Mucosa of descending colon (tissue), 3 donors: ENCODE measurements at regions not wholly inside any gene's neighbourhood (a gene's known extent, or its start where the extent isn't known, plus 50 kb on each side); places are given as distances from the start of the nearest gene placed in this dataset.

Source experiments
- ATAC-seq: fragments of 200-7000 bp; cut with Tn5 transposase; one replicate; pipeline ENCODE4 v1.9.1; 2020; ENCODE audit warnings: mild to moderate bottlenecking, moderate library complexity
- DNase-seq, 3 donors: peaks; one replicate each; pipeline ENCODE4 v3.0.0-alpha.2; 2020
- H3K36me3 ChIP-seq: fragments of 200-600 bp; one replicate; pipeline ENCODE4 v1.8.0; 2021; ENCODE audit warnings: low read depth, mild to moderate bottlenecking
- H3K4me1 ChIP-seq: fragments of 200-600 bp; one replicate; pipeline ENCODE4 v1.8.0; 2021; ENCODE audit warnings: low read depth, mild to moderate bottlenecking
- H3K4me3 ChIP-seq: fragments of 200-600 bp; one replicate; pipeline ENCODE4 v1.8.0; 2021; ENCODE audit warnings: mild to moderate bottlenecking
- H3K9me3 ChIP-seq: fragments of 200-600 bp; one replicate; pipeline ENCODE4 v1.8.0; 2021; ENCODE audit warnings: mild to moderate bottlenecking
- intact Hi-C, 2 donors: fragments of 100-400 bp; cut with DNase I in 1 of 2; cut with micrococcal nuclease in 1 of 2; formaldehyde crosslinking; loops; one replicate each; pipeline versions ENCODE4 v1.11.0 to v1.11.1; 2022; cut with DNase I, micrococcal nuclease
- TF ChIP-seq, protein P1 (sequence below): fragments of 200-600 bp; IDR thresholded peaks from one replicate; pipeline ENCODE4 v1.8.0; 2022; ENCODE audit warnings: antibody characterized with exemption, mild to moderate bottlenecking
- donor health status: DM: no; HTN: no; CAD: no; lungs with moderate emphysema.
- donor health status: DM: no; HTN: no; CAD: no.
- donor health status: DM: no; HTN: yes; CAD: no.

DNA sequence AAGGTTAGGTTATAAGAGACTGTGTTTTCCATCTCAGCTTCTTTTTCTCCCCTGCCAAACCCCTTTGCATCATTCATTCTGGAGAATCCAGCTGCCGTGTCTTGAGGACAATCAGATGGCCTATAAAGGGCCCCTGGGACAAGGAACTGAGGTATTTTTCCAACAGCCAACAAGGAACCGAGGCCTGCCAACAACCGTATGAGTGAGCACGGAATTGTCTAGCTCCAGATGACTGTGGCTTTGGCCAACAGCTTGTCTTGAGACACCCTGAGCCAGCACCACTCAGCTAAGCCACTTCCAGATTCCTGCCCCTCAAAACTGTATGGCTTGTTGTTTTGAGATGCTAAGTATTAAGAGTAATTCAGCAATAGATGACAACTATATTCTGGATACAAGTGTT is 433.7 kb upstream of the HSF2 start:
- TF ChIP-seq, protein P1, sequence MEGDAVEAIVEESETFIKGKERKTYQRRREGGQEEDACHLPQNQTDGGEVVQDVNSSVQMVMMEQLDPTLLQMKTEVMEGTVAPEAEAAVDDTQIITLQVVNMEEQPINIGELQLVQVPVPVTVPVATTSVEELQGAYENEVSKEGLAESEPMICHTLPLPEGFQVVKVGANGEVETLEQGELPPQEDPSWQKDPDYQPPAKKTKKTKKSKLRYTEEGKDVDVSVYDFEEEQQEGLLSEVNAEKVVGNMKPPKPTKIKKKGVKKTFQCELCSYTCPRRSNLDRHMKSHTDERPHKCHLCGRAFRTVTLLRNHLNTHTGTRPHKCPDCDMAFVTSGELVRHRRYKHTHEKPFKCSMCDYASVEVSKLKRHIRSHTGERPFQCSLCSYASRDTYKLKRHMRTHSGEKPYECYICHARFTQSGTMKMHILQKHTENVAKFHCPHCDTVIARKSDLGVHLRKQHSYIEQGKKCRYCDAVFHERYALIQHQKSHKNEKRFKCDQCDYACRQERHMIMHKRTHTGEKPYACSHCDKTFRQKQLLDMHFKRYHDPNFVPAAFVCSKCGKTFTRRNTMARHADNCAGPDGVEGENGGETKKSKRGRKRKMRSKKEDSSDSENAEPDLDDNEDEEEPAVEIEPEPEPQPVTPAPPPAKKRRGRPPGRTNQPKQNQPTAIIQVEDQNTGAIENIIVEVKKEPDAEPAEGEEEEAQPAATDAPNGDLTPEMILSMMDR = no peak
- H3K4me3 ChIP-seq = no peak overlapping the region
- no peaks in the 10 kb centered on the region for H3K36me3 ChIP-seq
- ATAC-seq (no peak), DNase-seq (no peak)
- intact Hi-C loops = no loop called here
- H3K4me1 ChIP-seq = no peaks in the 10 kb centered on the region
- no peaks in the 10 kb centered on the region for H3K9me3 ChIP-seq

DNA sequence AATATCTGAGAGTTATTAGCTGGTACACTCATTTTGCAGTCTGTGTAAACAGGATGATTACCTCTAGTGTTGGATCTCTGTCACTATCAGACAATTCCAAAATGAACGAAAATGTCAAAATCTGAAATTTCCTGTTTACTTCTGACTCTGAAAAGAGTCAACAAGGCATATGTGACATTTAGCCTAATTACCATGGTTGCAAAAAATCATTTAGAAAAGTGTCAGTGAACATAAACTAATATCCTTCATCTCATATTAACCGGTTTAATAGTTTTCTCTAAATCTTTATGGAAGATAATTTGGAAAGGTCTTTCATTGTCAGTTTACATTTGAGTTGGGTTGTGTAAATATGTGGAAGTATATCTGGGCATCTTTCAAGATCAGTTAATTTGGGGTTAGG is 431.8 kb upstream of the HSF2 start:
- Histone ChIP-seq H3K4me3 (no peak overlapping the region), H3K9me3 (no peaks in the 10 kb centered on the region), H3K36me3 (no peaks in the 10 kb centered on the region), H3K4me1 (no peaks in the 10 kb centered on the region)
- intact Hi-C loops = no loop called here
- DNase-seq = no peak
- TF ChIP-seq, protein P1 = no peak
- no peak for ATAC-seq

DNA sequence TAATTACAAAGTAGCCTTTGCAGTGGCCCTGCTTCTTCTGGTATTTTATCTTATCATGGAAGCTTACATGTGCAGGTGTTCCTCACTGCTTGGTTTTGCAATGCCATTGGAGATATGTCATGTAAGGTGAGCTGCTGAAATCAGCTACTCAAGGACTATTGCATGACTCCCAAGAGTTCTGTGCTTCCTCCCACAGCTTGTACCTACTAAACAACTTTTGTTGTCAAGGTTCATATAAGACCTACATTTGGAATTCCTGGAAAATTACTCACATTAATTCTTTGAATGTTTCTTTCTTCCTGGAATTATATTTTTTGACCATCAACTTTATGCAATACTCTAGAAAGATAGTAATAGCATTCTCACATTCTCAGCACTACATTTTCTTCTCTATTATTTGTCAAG is 427.5 kb upstream of the HSF2 start:
- TF ChIP-seq, protein P1 = no peak
- ATAC-seq (no peak), DNase-seq (no peak)
- intact Hi-C loops = no loop called here
- no peaks in the 10 kb centered on the region for H3K36me3 ChIP-seq
- H3K4me3 ChIP-seq = no peak overlapping the region
- no peaks in the 10 kb centered on the region for H3K9me3 ChIP-seq
- H3K4me1 ChIP-seq = no peaks in the 10 kb centered on the region

DNA sequence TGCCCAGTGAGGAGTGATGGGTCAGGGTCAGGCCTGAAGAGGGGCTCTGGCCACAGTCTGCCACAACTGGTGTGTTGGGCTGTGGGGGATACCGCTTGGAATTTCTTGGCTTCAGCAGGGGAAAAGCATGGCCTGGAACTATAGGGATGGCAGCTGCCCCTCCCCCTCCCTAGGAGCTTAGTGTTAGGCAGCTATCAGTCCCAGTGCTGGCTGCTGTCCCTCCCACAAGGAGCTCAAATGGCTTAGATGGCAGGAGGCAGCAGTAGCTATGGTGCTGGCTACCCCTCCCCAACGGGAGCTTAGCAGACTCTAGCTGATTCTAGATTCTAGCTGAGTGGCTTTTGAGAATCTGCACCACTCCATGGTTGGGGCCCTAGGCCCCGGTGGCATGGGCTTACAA is 414.5 kb upstream of the HSF2 start:
- no peaks in the 10 kb centered on the region for H3K4me1 ChIP-seq
- intact Hi-C loops = no loop called here
- no peaks in the 10 kb centered on the region for H3K36me3 ChIP-seq
- ATAC-seq (no peak), DNase-seq (no peak)
- H3K9me3 ChIP-seq = peaks cover 5% of the 10 kb centered on the region
- TF ChIP-seq, protein P1 = no peak
- no peak overlapping the region for H3K4me3 ChIP-seq

DNA sequence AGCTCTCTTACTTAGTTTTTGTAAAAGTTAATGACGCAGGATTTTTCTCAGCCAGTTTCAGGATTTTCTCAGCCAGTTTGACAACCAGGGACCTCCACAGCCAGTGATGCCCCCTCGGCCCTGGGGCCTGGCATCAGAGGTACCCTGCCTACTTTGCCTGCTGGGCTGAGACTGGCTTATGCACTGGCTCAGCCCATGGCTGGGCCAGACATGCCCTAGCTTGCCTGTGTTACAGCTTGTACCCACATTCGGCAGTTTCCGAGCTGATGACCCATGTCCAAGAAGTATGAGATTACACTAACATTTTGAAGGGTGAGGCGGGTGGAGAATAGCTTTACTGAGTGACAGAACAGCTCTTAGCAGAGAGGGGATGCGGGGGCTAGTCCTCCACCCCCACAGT is 406.1 kb upstream of the HSF2 start:
- ATAC-seq (no peak), DNase-seq (no peak)
- intact Hi-C loops = no loop called here
- no peaks in the 10 kb centered on the region for H3K4me1 ChIP-seq
- H3K4me3 ChIP-seq = no peak overlapping the region
- H3K36me3 ChIP-seq = no peaks in the 10 kb centered on the region
- no peaks in the 10 kb centered on the region for H3K9me3 ChIP-seq
- TF ChIP-seq, protein P1 = no peak

DNA sequence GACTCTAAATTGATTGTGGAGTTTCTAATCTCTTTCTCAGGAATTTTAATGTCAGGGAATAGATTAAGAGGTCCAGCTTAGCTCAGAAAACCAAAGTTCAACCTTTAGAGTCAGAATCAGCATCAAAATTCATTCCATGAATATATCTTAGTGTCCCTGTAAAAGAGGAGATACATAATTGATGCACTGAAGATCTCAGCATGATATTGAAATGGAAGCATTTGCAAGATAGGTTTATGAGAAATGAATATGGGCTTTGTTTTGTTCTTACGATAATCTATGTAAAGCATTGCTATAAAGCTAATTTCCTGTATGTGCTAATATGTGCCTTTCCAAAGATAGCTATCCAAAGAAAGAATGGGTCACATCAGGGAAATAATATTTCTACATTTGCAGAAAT is 404.5 kb upstream of the HSF2 start:
- Histone ChIP-seq H3K9me3 (no peaks in the 10 kb centered on the region), H3K4me3 (no peak overlapping the region), H3K36me3 (no peaks in the 10 kb centered on the region), H3K4me1 (no peaks in the 10 kb centered on the region)
- ATAC-seq (no peak), DNase-seq (no peak)
- TF ChIP-seq, protein P1 = no peak
- intact Hi-C loops = no loop called here
